ENCODE measurements at regions not wholly inside any gene's neighbourhood (a gene's known extent, or its start where the extent isn't known, plus 50 kb on each side); places are given as distances from the start of the nearest gene placed in this dataset.

- H3K4me3 Mint-ChIP-seq, result no peak overlapping the region
- H3K27ac Mint-ChIP-seq, result no peak overlapping the region
- no peaks in the 10 kb centered on the region for H3K36me3 Mint-ChIP-seq
- H3K4me1 Mint-ChIP-seq (ENCODE audit: low read depth), result no peaks in the 10 kb centered on the region
- ChIA-PET POLR2A (no interaction called here), CTCF (no interaction called here)
- H3K27me3 Mint-ChIP-seq, result no peaks in the 10 kb centered on the region
- intact Hi-C loops (cut with micrococcal nuclease), result no loop called here
- H3K9me3 Mint-ChIP-seq, result peaks cover 10% of the 10 kb centered on the region
- no peak for DNase-seq
Observed at GRCh38 chr5:145104106-145104505, 731.0 kb downstream of the PRELID2 start.

- ChIA-PET CTCF (no interaction called here), POLR2A (no interaction called here)
- Mint-ChIP-seq H3K27ac (no peak overlapping the region), H3K36me3 (no peaks in the 10 kb centered on the region), H3K4me1 (ENCODE audit: low read depth) (no peaks in the 10 kb centered on the region), H3K27me3 (no peaks in the 10 kb centered on the region), H3K4me3 (no peak overlapping the region), H3K9me3 (peaks cover 17% of the 10 kb centered on the region)
- intact Hi-C loops (cut with micrococcal nuclease), result no loop called here
- no peak for DNase-seq
Observed at GRCh38 chr5:145101246-145101645, 733.9 kb downstream of the PRELID2 start.

DNA sequence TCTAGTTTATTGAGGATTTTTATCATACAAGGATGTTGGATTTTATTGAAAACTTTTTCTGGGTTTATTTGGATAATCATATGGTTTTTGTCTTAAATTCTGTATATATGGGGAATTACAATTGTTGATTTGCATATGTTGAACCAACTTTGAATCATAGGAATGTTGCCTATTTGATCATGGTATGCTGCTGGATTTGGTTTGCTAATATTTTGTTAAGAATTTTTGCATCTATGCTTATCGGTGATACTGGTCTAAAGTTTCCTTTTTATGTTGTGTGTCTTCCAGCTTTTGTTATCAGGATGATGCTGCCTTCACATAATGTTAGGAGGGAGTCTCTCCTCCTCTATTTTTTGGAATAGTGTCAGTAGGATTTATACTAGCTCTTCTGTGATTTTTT is 745.0 kb downstream of the PRELID2 start:
- H3K9me3 Mint-ChIP-seq, result peaks cover 21% of the 10 kb centered on the region
- intact Hi-C loops (cut with micrococcal nuclease), result no loop called here
- CTCF ChIA-PET, result no interaction called here

GRCh38 chr5:145084834-145085233 is 750.3 kb downstream of the PRELID2 start:
- DNase-seq, result no peak
- H3K27me3 Mint-ChIP-seq, result no peaks in the 10 kb centered on the region
- peaks cover 10% of the 10 kb centered on the region for H3K9me3 Mint-ChIP-seq
- no peak overlapping the region for H3K27ac Mint-ChIP-seq
- ChIA-PET POLR2A (no interaction called here), CTCF (no interaction called here)
- no peaks in the 10 kb centered on the region for H3K36me3 Mint-ChIP-seq
- no peaks in the 10 kb centered on the region for H3K4me1 Mint-ChIP-seq (ENCODE audit: low read depth)
- no peak overlapping the region for H3K4me3 Mint-ChIP-seq
- intact Hi-C loops (cut with micrococcal nuclease), result no loop called here

More for the DNA sequence above, 745.0 kb downstream of the PRELID2 start:
- H3K36me3 Mint-ChIP-seq, result no peaks in the 10 kb centered on the region
- no peaks in the 10 kb centered on the region for H3K27me3 Mint-ChIP-seq
- no peak overlapping the region for H3K4me3 Mint-ChIP-seq
- POLR2A ChIA-PET, result no interaction called here
- H3K4me1 Mint-ChIP-seq (ENCODE audit: low read depth), result no peaks in the 10 kb centered on the region
- no peak for DNase-seq
- no peak overlapping the region for H3K27ac Mint-ChIP-seq

- Mint-ChIP-seq H3K27me3 (no peaks in the 10 kb centered on the region), H3K9me3 (peaks cover 5% of the 10 kb centered on the region), H3K4me1 (ENCODE audit: low read depth) (no peaks in the 10 kb centered on the region), H3K4me3 (no peak overlapping the region), H3K36me3 (no peaks in the 10 kb centered on the region), H3K27ac (no peak overlapping the region)
- ChIA-PET POLR2A (no interaction called here), CTCF (no interaction called here)
- DNase-seq, result no peak
- intact Hi-C loops (cut with micrococcal nuclease), result no loop called here
Observed at GRCh38 chr5:145077028-145077427, 758.1 kb downstream of the PRELID2 start.

DNA sequence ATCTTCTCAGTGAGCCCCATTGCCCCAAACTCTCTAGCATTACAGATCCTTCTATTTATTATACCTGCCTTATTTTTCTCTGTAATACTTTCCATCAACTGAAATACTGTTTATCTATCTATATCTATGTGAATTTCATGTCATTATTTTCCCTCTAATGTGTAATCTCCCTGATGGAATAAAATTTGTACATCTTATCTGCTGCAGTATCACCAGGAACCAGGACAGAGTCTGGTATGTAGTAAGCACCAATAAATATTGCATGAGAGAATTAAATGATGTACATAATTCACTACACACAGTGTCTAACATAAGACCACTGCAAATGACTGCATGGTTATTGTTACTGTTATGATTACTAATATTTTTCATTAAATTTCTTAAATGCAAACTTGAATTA is 759.1 kb downstream of the PRELID2 start:
- no peaks in the 10 kb centered on the region for H3K4me1 Mint-ChIP-seq (ENCODE audit: low read depth)
- H3K27ac Mint-ChIP-seq, result no peak overlapping the region
- intact Hi-C loops (cut with micrococcal nuclease), result no loop called here

GRCh38 chr5:145072889-145073288 is 762.3 kb downstream of the PRELID2 start:
- Mint-ChIP-seq H3K27me3 (no peaks in the 10 kb centered on the region), H3K4me1 (ENCODE audit: low read depth) (no peaks in the 10 kb centered on the region), H3K27ac (no peak overlapping the region), H3K4me3 (no peak overlapping the region), H3K9me3 (peaks cover 10% of the 10 kb centered on the region), H3K36me3 (no peaks in the 10 kb centered on the region)
- DNase-seq, result no peak
- POLR2A ChIA-PET, result no interaction called here
- CTCF ChIA-PET, result no interaction called here
- intact Hi-C loops (cut with micrococcal nuclease), result no loop called here

More for the DNA sequence above, 759.1 kb downstream of the PRELID2 start:
- no peak for DNase-seq
- ChIA-PET CTCF (no interaction called here), POLR2A (no interaction called here)
- Mint-ChIP-seq H3K9me3 (peaks cover 5% of the 10 kb centered on the region), H3K36me3 (no peaks in the 10 kb centered on the region), H3K27me3 (no peaks in the 10 kb centered on the region), H3K4me3 (no peak overlapping the region)

- Mint-ChIP-seq H3K4me3 (no peak overlapping the region), H3K9me3 (peaks cover 8% of the 10 kb centered on the region), H3K4me1 (ENCODE audit: low read depth) (no peaks in the 10 kb centered on the region), H3K36me3 (no peaks in the 10 kb centered on the region), H3K27ac (no peak overlapping the region), H3K27me3 (no peaks in the 10 kb centered on the region)
- ChIA-PET POLR2A (no interaction called here), CTCF (no interaction called here)
- intact Hi-C loops (cut with micrococcal nuclease), result no loop called here
- no peak for DNase-seq
Observed at GRCh38 chr5:145068721-145069120, 766.4 kb downstream of the PRELID2 start.

DNA sequence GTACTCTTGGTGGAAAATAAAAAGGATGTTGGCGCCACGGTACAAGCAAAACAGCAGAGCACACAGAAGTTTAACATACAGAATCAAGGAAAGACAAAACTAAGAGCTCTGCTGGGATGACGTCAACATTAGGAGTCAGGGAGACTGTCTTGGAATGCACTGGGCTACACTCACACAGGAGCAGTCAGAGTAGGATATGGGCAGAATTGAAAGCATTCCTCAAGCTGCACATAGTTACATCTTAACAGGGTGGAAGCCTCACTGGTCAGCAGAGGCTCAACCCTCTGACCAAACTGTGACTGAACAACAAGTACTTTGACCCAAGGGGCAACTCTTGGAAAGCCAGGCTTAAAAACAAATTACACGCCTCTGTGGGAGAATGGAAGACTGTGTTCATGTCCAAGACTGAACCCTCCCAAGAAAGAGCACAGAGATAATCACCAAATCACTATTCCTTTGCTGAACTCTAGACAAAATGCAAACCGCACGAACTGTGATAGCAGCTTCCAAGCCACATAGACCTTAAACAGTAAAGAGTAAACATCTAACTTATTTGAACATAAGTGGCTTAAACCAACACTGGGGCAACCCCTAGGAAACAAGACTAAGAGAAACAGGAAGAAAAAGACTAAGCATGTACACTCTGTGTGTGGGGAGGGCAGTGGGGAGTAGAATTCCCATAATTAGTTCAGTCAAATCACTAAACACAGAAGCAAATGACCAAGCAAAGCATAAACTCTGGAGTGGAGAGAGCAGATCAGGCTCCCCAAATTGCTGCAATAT is 772.7 kb downstream of the PRELID2 start:
- no peaks in the 10 kb centered on the region for H3K9me3 Mint-ChIP-seq
- no peaks in the 10 kb centered on the region for H3K4me1 Mint-ChIP-seq (ENCODE audit: low read depth)
- ChIA-PET POLR2A (no interaction called here), CTCF (no interaction called here)
- H3K27me3 Mint-ChIP-seq, result no peaks in the 10 kb centered on the region
- H3K27ac Mint-ChIP-seq, result no peak overlapping the region
- DNase-seq, result no peak
- intact Hi-C loops (cut with micrococcal nuclease), result no loop called here
- H3K36me3 Mint-ChIP-seq, result no peaks in the 10 kb centered on the region
- no peak overlapping the region for H3K4me3 Mint-ChIP-seq

GRCh38 chr5:145056800-145057199 is 778.3 kb downstream of the PRELID2 start:
- intact Hi-C loops (cut with micrococcal nuclease), result no loop called here
- Mint-ChIP-seq H3K36me3 (no peaks in the 10 kb centered on the region), H3K27me3 (no peaks in the 10 kb centered on the region), H3K27ac (no peak overlapping the region), H3K9me3 (no peaks in the 10 kb centered on the region), H3K4me3 (no peak overlapping the region), H3K4me1 (ENCODE audit: low read depth) (no peaks in the 10 kb centered on the region)
- CTCF ChIA-PET, result no interaction called here
- POLR2A ChIA-PET, result no interaction called here
- DNase-seq, result no peak

GRCh38 chr5:145050181-145050580 is 785.0 kb downstream of the PRELID2 start:
- Mint-ChIP-seq H3K27ac (no peak overlapping the region), H3K4me1 (ENCODE audit: low read depth) (no peaks in the 10 kb centered on the region), H3K27me3 (no peaks in the 10 kb centered on the region), H3K36me3 (no peaks in the 10 kb centered on the region), H3K9me3 (peaks cover 6% of the 10 kb centered on the region), H3K4me3 (no peak overlapping the region)
- DNase-seq, result no peak
- intact Hi-C loops (cut with micrococcal nuclease), result no loop called here
- CTCF ChIA-PET, result no interaction called here
- POLR2A ChIA-PET, result no interaction called here

DNA sequence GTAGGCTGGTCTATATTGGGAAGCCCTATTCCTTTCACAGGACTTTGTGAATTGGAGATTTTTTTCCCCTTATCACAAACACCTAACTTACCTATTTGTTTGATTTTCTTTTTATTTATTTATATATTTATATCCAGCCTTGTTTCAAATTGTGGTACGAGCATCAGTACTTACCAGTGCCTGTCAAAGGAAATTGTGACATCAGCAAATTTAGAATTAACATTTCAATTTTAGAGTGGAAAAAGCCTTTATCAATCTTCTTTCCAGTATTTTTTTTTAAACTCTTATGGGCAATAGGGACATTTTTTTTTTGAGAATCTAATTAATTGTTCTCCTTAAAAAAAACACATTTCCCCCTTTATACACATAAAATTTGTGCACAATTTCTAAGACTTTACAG is 790.2 kb downstream of the PRELID2 start:
- POLR2A ChIA-PET, result no interaction called here
- Mint-ChIP-seq H3K36me3 (no peaks in the 10 kb centered on the region), H3K27ac (no peak overlapping the region), H3K27me3 (no peaks in the 10 kb centered on the region), H3K4me3 (no peak overlapping the region), H3K9me3 (peaks cover 10% of the 10 kb centered on the region), H3K4me1 (ENCODE audit: low read depth) (no peaks in the 10 kb centered on the region)
- CTCF ChIA-PET, result no interaction called here
- DNase-seq, result no peak
- intact Hi-C loops (cut with micrococcal nuclease), result no loop called here

GRCh38 chr5:145028626-145029025 is 806.5 kb downstream of the PRELID2 start:
- H3K4me3 Mint-ChIP-seq, result no peak overlapping the region
- H3K27ac Mint-ChIP-seq, result no peak overlapping the region
- CTCF ChIA-PET, result no interaction called here
- DNase-seq, result no peak
- no peaks in the 10 kb centered on the region for H3K27me3 Mint-ChIP-seq
- peaks cover 2% of the 10 kb centered on the region for H3K9me3 Mint-ChIP-seq
- H3K4me1 Mint-ChIP-seq (ENCODE audit: low read depth), result no peaks in the 10 kb centered on the region
- H3K36me3 Mint-ChIP-seq, result no peaks in the 10 kb centered on the region
- POLR2A ChIA-PET, result no interaction called here
- intact Hi-C loops (cut with micrococcal nuclease), result no loop called here

All from activated CD4-positive, alpha-beta memory T cell treated with anti-CD3 and anti-CD28 coated beads for 36 hours (primary cell).